Progenitor cell of endocrine pancreas (in vitro differentiated cells): ENCODE measurements at regions not wholly inside any gene's neighbourhood (a gene's known extent, or its start where the extent isn't known, plus 50 kb on each side); places are given as distances from the start of the nearest gene placed in this dataset.
"Not testable (repeated sequence)": the region's sequence is repeated elsewhere in the genome, so short reads cannot be mapped to it uniquely, and the experiment has no call there.

ENCODE experiments used
- DNase-seq: peaks from one replicate; pipeline ENCODE4 v3.0.0; 2021; ENCODE audit warnings: low spot score; ENCODE audit not compliant: unreplicated experiment
- H3K27ac Mint-ChIP-seq: 2 replicates; pipeline ENCODE4 v1.8.0; 2021; ENCODE audit warnings: mild to moderate bottlenecking, moderate library complexity, mixed read lengths
- H3K27me3 Mint-ChIP-seq: 2 replicates; pipeline ENCODE4 v1.8.0; 2021; ENCODE audit warnings: mixed read lengths
- H3K36me3 Mint-ChIP-seq: 2 replicates; pipeline ENCODE4 v1.8.0; 2022; ENCODE audit warnings: mixed read lengths; ENCODE audit not compliant: insufficient read depth
- H3K4me1 Mint-ChIP-seq: 2 replicates; pipeline ENCODE4 v1.8.0; 2021; ENCODE audit warnings: low read depth, mixed read lengths
- H3K4me3 Mint-ChIP-seq: 2 replicates; pipeline ENCODE4 v1.8.0; 2021; ENCODE audit warnings: low read depth, mild to moderate bottlenecking, moderate library complexity, mixed read lengths
- H3K9me3 Mint-ChIP-seq: 2 replicates; pipeline ENCODE4 v1.8.0; 2021; ENCODE audit warnings: low read depth, mixed read lengths
- TF ChIP-seq, protein P1 (sequence below): fragments of 200-600 bp; sonication (generic); IDR thresholded peaks from one replicate; pipeline ENCODE4 v1.5.0; 2021; ENCODE audit warnings: antibody characterized with exemption, mild to moderate bottlenecking; ENCODE audit not compliant: unreplicated experiment

DNA sequence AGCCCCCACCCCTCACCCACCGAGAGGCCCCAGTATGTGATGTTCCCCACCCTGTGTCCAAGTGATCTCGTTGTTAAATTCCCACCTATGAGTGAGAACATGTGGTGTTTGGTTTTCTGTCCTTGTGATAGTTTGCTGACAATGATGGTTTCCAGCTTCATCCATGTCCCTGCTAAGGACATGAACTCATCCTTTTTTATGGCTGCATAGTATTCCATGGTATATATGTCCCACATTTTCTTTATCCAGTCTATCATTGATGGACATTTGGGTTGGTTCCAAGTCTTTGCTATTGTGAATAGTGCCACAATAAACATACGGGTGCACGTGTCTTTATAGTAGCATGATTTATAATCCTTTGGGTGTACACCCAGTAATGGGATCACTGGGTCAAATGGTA lies 79.2 kb downstream of the PXDC1 start:
- not testable (repeated sequence) for H3K4me1 Mint-ChIP-seq, H3K27ac Mint-ChIP-seq, DNase-seq, H3K4me3 Mint-ChIP-seq, H3K27me3 Mint-ChIP-seq, H3K36me3 Mint-ChIP-seq
- H3K9me3 Mint-ChIP-seq, result peaks cover 17% of the 10 kb centered on the region

DNA sequence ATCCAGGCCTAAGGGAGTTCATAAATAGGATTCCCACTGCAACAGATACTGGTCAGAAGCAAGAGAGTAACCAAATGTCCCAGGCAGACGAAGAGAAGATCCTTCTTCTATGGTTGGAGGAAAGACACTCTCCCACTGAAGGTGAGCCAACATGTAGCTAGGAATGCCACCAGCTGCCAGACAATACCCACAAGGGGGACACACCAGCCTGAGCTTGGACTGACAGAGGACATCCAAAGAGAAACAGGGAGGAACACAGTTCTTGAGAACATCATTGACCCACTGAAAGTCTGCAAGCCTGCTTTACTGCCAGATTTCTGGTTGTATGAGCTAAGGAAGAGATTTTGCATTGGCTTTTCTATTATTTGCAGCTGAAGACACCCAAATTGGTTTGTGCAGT lies 80.1 kb downstream of the PXDC1 start:
- DNase-seq, result no peak
- TF ChIP-seq, protein P1, sequence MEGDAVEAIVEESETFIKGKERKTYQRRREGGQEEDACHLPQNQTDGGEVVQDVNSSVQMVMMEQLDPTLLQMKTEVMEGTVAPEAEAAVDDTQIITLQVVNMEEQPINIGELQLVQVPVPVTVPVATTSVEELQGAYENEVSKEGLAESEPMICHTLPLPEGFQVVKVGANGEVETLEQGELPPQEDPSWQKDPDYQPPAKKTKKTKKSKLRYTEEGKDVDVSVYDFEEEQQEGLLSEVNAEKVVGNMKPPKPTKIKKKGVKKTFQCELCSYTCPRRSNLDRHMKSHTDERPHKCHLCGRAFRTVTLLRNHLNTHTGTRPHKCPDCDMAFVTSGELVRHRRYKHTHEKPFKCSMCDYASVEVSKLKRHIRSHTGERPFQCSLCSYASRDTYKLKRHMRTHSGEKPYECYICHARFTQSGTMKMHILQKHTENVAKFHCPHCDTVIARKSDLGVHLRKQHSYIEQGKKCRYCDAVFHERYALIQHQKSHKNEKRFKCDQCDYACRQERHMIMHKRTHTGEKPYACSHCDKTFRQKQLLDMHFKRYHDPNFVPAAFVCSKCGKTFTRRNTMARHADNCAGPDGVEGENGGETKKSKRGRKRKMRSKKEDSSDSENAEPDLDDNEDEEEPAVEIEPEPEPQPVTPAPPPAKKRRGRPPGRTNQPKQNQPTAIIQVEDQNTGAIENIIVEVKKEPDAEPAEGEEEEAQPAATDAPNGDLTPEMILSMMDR, result no peak
- peaks cover 2% of the 10 kb centered on the region for H3K36me3 Mint-ChIP-seq
- no peaks in the 10 kb centered on the region for H3K4me1 Mint-ChIP-seq
- H3K4me3 Mint-ChIP-seq, result no peak overlapping the region
- no peak overlapping the region for H3K27ac Mint-ChIP-seq
- H3K27me3 Mint-ChIP-seq, result no peaks in the 10 kb centered on the region
- H3K9me3 Mint-ChIP-seq, result peaks cover 22% of the 10 kb centered on the region

DNA sequence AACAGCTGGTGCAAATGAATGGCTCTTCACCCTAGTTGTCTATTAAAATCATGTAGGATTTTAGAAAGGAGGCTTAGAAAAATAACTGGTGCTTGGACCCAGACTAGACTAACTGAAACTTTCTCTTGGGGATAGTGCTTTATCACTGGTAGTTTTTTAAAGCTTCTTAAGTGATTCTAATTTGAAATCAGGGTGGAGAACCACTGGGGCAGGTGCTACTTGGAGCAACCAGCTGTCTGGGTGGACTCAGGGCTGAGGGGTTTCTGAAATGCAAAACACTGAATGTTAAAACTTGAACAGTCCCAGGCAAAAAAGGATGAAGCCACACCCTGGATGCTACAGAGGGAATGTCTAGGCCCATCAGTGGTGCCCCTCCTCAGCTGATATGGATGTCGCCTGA lies 81.2 kb downstream of the PXDC1 start:
- H3K36me3 Mint-ChIP-seq, result peaks cover 2% of the 10 kb centered on the region
- H3K4me3 Mint-ChIP-seq, result no peak overlapping the region
- DNase-seq, result no peak
- H3K27me3 Mint-ChIP-seq, result no peaks in the 10 kb centered on the region
- H3K9me3 Mint-ChIP-seq, result peaks cover 22% of the 10 kb centered on the region
- TF ChIP-seq, protein P1, result no peak
- H3K27ac Mint-ChIP-seq, result no peak overlapping the region
- H3K4me1 Mint-ChIP-seq, result peaks cover 2% of the 10 kb centered on the region

DNA sequence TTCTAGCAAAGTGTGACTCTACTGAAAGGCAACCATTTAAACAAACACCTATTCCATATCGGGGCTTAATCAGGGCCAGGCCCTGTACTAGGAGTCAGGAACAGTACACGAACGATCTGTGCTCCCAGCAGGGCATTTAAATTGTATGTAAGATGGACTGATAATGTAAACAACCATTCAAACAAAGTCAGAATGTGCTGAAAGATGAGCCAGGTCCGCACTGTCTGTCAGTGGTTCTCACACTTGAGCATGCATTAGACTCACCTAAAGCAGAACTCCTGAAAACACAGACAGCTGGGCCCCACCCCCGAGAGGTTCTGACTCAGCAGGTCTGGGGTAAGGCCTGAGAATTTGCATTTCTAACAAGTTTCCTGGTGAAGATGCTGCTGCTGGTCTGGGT lies 81.6 kb downstream of the PXDC1 start:
- Mint-ChIP-seq H3K9me3 (peaks cover 22% of the 10 kb centered on the region), H3K4me3 (no peak overlapping the region), H3K27ac (no peak overlapping the region), H3K36me3 (peaks cover 2% of the 10 kb centered on the region), H3K4me1 (peaks cover 7% of the 10 kb centered on the region), H3K27me3 (no peaks in the 10 kb centered on the region)
- TF ChIP-seq, protein P1, result no peak
- no peak for DNase-seq

DNA sequence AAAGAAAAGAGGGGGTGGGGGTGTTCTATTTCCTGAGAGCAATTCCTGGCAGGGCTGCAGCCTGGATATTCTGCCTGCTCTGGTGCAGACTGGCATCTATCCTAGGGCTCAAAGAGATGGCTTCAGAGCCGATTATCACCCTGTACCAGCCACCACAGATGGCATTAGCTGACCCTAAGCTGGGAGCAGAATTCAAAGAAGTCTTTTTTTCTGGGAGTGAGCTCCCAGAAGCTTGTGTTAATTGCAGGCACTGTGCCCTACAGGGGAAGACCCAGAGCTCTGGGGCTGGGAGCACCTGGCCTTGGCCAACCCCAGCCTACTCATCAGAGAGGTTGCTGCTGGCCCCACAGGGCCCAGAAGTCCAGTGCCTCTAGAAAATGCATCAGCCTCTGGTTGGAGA lies 85.9 kb downstream of the PXDC1 start:
- Mint-ChIP-seq H3K27ac (peak overlapping the region; percentile 78), H3K36me3 (no peaks in the 10 kb centered on the region), H3K4me3 (no peak overlapping the region), H3K27me3 (peaks cover 8% of the 10 kb centered on the region), H3K9me3 (peaks cover 12% of the 10 kb centered on the region), H3K4me1 (peaks cover 17% of the 10 kb centered on the region)
- no peak for DNase-seq
- TF ChIP-seq, protein P1, result no peak

DNA sequence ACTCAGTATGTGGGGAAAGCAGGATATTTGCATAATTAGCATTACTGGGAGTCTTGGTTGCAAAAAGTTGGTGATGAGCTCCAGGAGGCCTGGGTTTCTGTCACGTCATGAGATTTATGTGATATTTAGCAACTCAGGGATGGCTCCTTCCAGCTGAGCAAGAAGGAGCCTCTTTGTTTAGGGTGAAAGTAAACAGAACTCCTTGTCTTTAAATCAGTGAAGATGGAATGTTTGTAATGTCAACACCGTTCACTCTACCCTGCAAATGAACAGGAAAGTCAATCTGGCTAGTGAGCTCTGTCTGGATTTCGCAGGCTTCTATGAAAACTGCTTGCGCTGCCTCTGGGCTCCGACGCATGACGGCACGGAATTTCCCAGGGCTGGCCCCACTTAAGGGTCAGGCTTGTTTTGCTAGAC lies 86.9 kb downstream of the PXDC1 start:
- H3K36me3 Mint-ChIP-seq, result no peaks in the 10 kb centered on the region
- peak overlapping the region; percentile 36 for H3K4me3 Mint-ChIP-seq
- DNase-seq, result no peak
- peaks cover 8% of the 10 kb centered on the region for H3K27me3 Mint-ChIP-seq
- peak overlapping the region; percentile 78 for H3K27ac Mint-ChIP-seq
- peaks cover 11% of the 10 kb centered on the region for H3K9me3 Mint-ChIP-seq
- TF ChIP-seq, protein P1, result no peak
- H3K4me1 Mint-ChIP-seq, result peaks cover 17% of the 10 kb centered on the region
